ENCODE measurements at regions not wholly inside any gene's neighbourhood (a gene's known extent, or its start where the extent isn't known, plus 50 kb on each side); places are given as distances from the start of the nearest gene placed in this dataset.
A peak's percentile ranks its signal among the peaks of the same experiment; 100 is the strongest.

- DNase-seq (ENCODE audit: insufficient read length) (no peak), FAIRE-seq (no peak)
- TF ChIP-seq TAF1 (IDR thresholded peaks at IDR 0.05; ENCODE audit: borderline replicate concordance, low read depth, low read length) (no peak), POLR2AphosphoS5 (IDR thresholded peaks at IDR 0.05; ENCODE audit: low read depth, low read length) (no peak), POLR2A (IDR thresholded peaks at IDR 0.05; ENCODE audit: low read depth, low read length) (no peak)
Observed at GRCh38 chr3:110265302-110265701, 806.3 kb upstream of the NECTIN3 start.

GRCh38 chr3:110267304-110267845 is 804.2 kb upstream of the NECTIN3 start:
- DNase-seq (ENCODE audit: insufficient read length) (no peak), FAIRE-seq (no peak)
- TF ChIP-seq POLR2AphosphoS5 (IDR thresholded peaks at IDR 0.05; ENCODE audit: low read depth, low read length) (no peak), TAF1 (IDR thresholded peaks at IDR 0.05; ENCODE audit: borderline replicate concordance, low read depth, low read length) (no peak)

- DNase-seq (ENCODE audit: insufficient read length) = no peak
- TF ChIP-seq POLR2AphosphoS5 (IDR thresholded peaks at IDR 0.05; ENCODE audit: low read depth, low read length) (no peak), POLR2A (IDR thresholded peaks at IDR 0.05; ENCODE audit: low read depth, low read length) (no peak), TAF1 (IDR thresholded peaks at IDR 0.05; ENCODE audit: borderline replicate concordance, low read depth, low read length) (no peak)
- FAIRE-seq = no peak
Observed at GRCh38 chr3:110272525-110272924, 799.1 kb upstream of the NECTIN3 start.

- DNase-seq (ENCODE audit: insufficient read length) = no peak
- TF ChIP-seq POLR2AphosphoS5 (IDR thresholded peaks at IDR 0.05; ENCODE audit: low read depth, low read length) (no peak), TAF1 (IDR thresholded peaks at IDR 0.05; ENCODE audit: borderline replicate concordance, low read depth, low read length) (no peak), POLR2A (IDR thresholded peaks at IDR 0.05; ENCODE audit: low read depth, low read length) (no peak)
- FAIRE-seq = no peak
Observed at GRCh38 chr3:110291886-110292501, 779.6 kb upstream of the NECTIN3 start.

GRCh38 chr3:110293660-110294059 is 778.0 kb upstream of the NECTIN3 start:
- no peak for TF ChIP-seq POLR2A (IDR thresholded peaks at IDR 0.05; ENCODE audit: low read depth, low read length)
- DNase-seq (ENCODE audit: insufficient read length) (no peak), FAIRE-seq (no peak)

- DNase-seq (ENCODE audit: insufficient read length) = no peak
- no peak for TF ChIP-seq POLR2AphosphoS5 (IDR thresholded peaks at IDR 0.05; ENCODE audit: low read depth, low read length)
- no peak for FAIRE-seq
Observed at GRCh38 chr3:110296885-110297284, 774.7 kb upstream of the NECTIN3 start.

- TF ChIP-seq POLR2A (IDR thresholded peaks at IDR 0.05; ENCODE audit: low read depth, low read length) = no peak
- no peak for TF ChIP-seq TAF1 (IDR thresholded peaks at IDR 0.05; ENCODE audit: borderline replicate concordance, low read depth, low read length)
- no peak for TF ChIP-seq POLR2AphosphoS5 (IDR thresholded peaks at IDR 0.05; ENCODE audit: low read depth, low read length)
- FAIRE-seq (no peak), DNase-seq (ENCODE audit: insufficient read length) (no peak)
Observed at GRCh38 chr3:110301781-110302180, 769.8 kb upstream of the NECTIN3 start.

- TF ChIP-seq POLR2A (IDR thresholded peaks at IDR 0.05; ENCODE audit: low read depth, low read length) = no peak
- TF ChIP-seq POLR2AphosphoS5 (IDR thresholded peaks at IDR 0.05; ENCODE audit: low read depth, low read length) = no peak
- no peak for TF ChIP-seq TAF1 (IDR thresholded peaks at IDR 0.05; ENCODE audit: borderline replicate concordance, low read depth, low read length)
- no peak for FAIRE-seq
- DNase-seq (ENCODE audit: insufficient read length) = no peak
Observed at GRCh38 chr3:110307065-110307809, 764.4 kb upstream of the NECTIN3 start.

GRCh38 chr3:110311541-110311940 is 760.1 kb upstream of the NECTIN3 start:
- no peak for FAIRE-seq
- DNase-seq (ENCODE audit: insufficient read length) = no peak
- TF ChIP-seq POLR2AphosphoS5 (IDR thresholded peaks at IDR 0.05; ENCODE audit: low read depth, low read length) (no peak), POLR2A (IDR thresholded peaks at IDR 0.05; ENCODE audit: low read depth, low read length) (no peak), TAF1 (IDR thresholded peaks at IDR 0.05; ENCODE audit: borderline replicate concordance, low read depth, low read length) (no peak)

GRCh38 chr3:110314512-110315114 is 757.0 kb upstream of the NECTIN3 start:
- DNase-seq (ENCODE audit: insufficient read length) (peak; percentile 2), FAIRE-seq (peak; percentile 92)
- no peak for TF ChIP-seq POLR2A (IDR thresholded peaks at IDR 0.05; ENCODE audit: low read depth, low read length)
- no peak for TF ChIP-seq TAF1 (IDR thresholded peaks at IDR 0.05; ENCODE audit: borderline replicate concordance, low read depth, low read length)
- no peak for TF ChIP-seq POLR2AphosphoS5 (IDR thresholded peaks at IDR 0.05; ENCODE audit: low read depth, low read length)

- DNase-seq (ENCODE audit: insufficient read length) = no peak
- no peak for FAIRE-seq
- TF ChIP-seq TAF1 (IDR thresholded peaks at IDR 0.05; ENCODE audit: borderline replicate concordance, low read depth, low read length) (no peak), POLR2A (IDR thresholded peaks at IDR 0.05; ENCODE audit: low read depth, low read length) (no peak), POLR2AphosphoS5 (IDR thresholded peaks at IDR 0.05; ENCODE audit: low read depth, low read length) (no peak)
Observed at GRCh38 chr3:110318108-110318507, 753.5 kb upstream of the NECTIN3 start.

- FAIRE-seq (no peak), DNase-seq (ENCODE audit: insufficient read length) (no peak)
- no peak for TF ChIP-seq POLR2A (IDR thresholded peaks at IDR 0.05; ENCODE audit: low read depth, low read length)
- TF ChIP-seq POLR2AphosphoS5 (IDR thresholded peaks at IDR 0.05; ENCODE audit: low read depth, low read length) = no peak
- no peak for TF ChIP-seq TAF1 (IDR thresholded peaks at IDR 0.05; ENCODE audit: borderline replicate concordance, low read depth, low read length)
Observed at GRCh38 chr3:110323349-110323748, 748.3 kb upstream of the NECTIN3 start.

All from GM12892 (cell line).